Fibroblast of mammary gland (primary cell): ENCODE measurements at regions not wholly inside any gene's neighbourhood (a gene's known extent, or its start where the extent isn't known, plus 50 kb on each side); places are given as distances from the start of the nearest gene placed in this dataset.

Experiments
- DNase-seq: peaks from one replicate; pipeline ENCODE4 v3.0.0-alpha.2; 2010; ENCODE audit warnings: low read depth
- H3K4me3 ChIP-seq: 2 replicates; pipeline ENCODE4 v1.5.1; 2011; ENCODE audit warnings: low read depth, mild to moderate bottlenecking, low read length, moderate library complexity; ENCODE audit not compliant: control insufficient read depth
- TF ChIP-seq, protein P1 (sequence below): conservative IDR thresholded peaks from 2 replicates; pipeline ENCODE4 v1.5.1; 2011; ENCODE audit warnings: low read depth, low read length, inconsistent platforms; ENCODE audit not compliant: control insufficient read depth, insufficient read depth

GRCh38 chr13:31625115-31625514, 114.2 kb upstream of the RXFP2 start:
- peak; percentile 69 for DNase-seq
- TF ChIP-seq, protein P1, sequence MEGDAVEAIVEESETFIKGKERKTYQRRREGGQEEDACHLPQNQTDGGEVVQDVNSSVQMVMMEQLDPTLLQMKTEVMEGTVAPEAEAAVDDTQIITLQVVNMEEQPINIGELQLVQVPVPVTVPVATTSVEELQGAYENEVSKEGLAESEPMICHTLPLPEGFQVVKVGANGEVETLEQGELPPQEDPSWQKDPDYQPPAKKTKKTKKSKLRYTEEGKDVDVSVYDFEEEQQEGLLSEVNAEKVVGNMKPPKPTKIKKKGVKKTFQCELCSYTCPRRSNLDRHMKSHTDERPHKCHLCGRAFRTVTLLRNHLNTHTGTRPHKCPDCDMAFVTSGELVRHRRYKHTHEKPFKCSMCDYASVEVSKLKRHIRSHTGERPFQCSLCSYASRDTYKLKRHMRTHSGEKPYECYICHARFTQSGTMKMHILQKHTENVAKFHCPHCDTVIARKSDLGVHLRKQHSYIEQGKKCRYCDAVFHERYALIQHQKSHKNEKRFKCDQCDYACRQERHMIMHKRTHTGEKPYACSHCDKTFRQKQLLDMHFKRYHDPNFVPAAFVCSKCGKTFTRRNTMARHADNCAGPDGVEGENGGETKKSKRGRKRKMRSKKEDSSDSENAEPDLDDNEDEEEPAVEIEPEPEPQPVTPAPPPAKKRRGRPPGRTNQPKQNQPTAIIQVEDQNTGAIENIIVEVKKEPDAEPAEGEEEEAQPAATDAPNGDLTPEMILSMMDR = no peak
- H3K4me3 ChIP-seq = no peak overlapping the region

GRCh38 chr13:31627097-31627845, 112.1 kb upstream of the RXFP2 start:
- no peak overlapping the region for H3K4me3 ChIP-seq
- peak; percentile 78 for DNase-seq
- TF ChIP-seq, protein P1 = no peak

- TF ChIP-seq, protein P1 = no peak
- H3K4me3 ChIP-seq = no peak overlapping the region
- DNase-seq = peak; percentile 81
Measured at GRCh38 chr13:31629085-31629780, 110.1 kb upstream of the RXFP2 start.

DNA sequence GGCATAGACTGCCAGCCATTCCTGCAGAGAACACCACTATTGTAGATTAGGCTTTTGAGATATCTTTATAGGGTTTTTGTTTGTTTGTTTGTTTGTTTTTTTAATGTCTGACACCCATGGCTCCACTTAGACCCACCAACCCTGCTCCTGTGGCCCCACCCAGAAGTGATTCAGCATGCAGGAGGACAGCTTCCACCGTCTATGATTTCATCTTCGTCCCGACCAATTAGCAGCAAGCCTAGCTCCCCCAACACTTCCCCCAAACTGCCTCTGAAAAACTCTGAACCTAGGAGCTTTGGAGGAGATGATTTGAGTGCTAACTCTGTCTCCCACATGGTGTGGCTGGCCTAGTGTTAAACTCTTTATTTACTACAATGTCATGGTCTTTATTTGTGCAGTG, 108.3 kb upstream of the RXFP2 start:
- TF ChIP-seq, protein P1 = no peak
- peak; percentile 48 for DNase-seq
- no peak overlapping the region for H3K4me3 ChIP-seq

DNA sequence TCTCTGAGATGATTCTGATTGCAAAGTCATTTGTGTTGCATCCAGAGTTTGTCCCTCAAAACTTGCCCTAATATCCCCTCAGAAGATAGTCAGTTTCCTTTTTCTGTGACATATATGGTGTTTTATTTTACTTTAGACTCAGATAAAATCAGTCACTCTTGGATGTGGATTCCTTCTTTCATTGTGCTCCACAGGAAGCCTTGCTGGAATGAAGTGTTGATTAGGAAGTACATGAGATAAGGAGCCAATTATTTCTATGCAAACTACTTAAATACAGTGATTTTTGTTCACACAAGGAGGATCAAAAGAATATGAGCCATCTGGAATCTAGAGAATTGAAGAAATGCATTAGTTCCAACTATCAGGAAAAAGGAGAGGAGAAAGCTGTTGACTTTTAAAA, 107.6 kb upstream of the RXFP2 start:
- no peak overlapping the region for H3K4me3 ChIP-seq
- no peak for DNase-seq
- TF ChIP-seq, protein P1 = no peak

- TF ChIP-seq, protein P1 = no peak
- no peak overlapping the region for H3K4me3 ChIP-seq
- peak; percentile 87 for DNase-seq
Measured at GRCh38 chr13:31638577-31638976, 100.7 kb upstream of the RXFP2 start.
